HepG2 (cell line): ENCODE measurements at regions not wholly inside any gene's neighbourhood (a gene's known extent, or its start where the extent isn't known, plus 50 kb on each side); places are given as distances from the start of the nearest gene placed in this dataset.

Experiments used
- ATAC-seq: fragments of 200-7000 bp; cut with Tn5 transposase; 3 replicates; pipeline ENCODE4 v1.9.1; 2020; ENCODE audit warnings: mild to moderate bottlenecking, moderate library complexity
- BruUV-seq: library from RNA; stranded (reverse); fragments of 400-500 nt; replicated peaks from 2 replicates; lab custom pipeline; 2021; lab: Mats Ljungman, UMichigan
- CTCF ChIA-PET: fragments of 300-600 bp; formaldehyde crosslinking; extraction: SDS; loops from one replicate; lab custom pipeline; 2021; ENCODE audit warnings: low total read pairs, inconsistent platforms, low intra/inter-chr PET ratio; lab: Yijun Ruan, JAX
- POLR2A ChIA-PET: fragments of 350-600 bp; sonication (Branson Sonifier 250); formaldehyde crosslinking; loops from one replicate; lab custom pipeline; 2020; ENCODE audit warnings: antibody characterized with exemption, inconsistent platforms; lab: Yijun Ruan, JAX
- DNase-seq: peaks from one replicate; pipeline ENCODE4 v3.0.0-alpha.2; 2015; ENCODE audit warnings: low spot score
- FAIRE-seq: peaks from 3 replicates; lab custom pipeline; 2011; peaks lifted over from hg19 to GRCh38; lab: Jason Lieb, UNC
- H2AFZ ChIP-seq: one replicate; pipeline ENCODE4 v1.6.1; 2011; ENCODE audit warnings: low read length, inconsistent platforms
- H3K27ac ChIP-seq: fragments of 300-600 bp; 3 replicates; pipeline ENCODE4 v1.8.0; 2011; ENCODE audit warnings: mixed run types, mild to moderate bottlenecking, mixed read lengths, low read length, inconsistent platforms; ENCODE audit not compliant: insufficient read depth; ENCODE audit errors: extremely low read length
- H3K27me3 ChIP-seq, 2 experiments: fragments of 200-600 bp in 1 of 2; 2 replicates in 1 of 2; 3 replicates in 1 of 2; pipeline versions ENCODE4 v1.6.0 to v1.8.0; 2011; ENCODE audit warnings: low read length in 2 of 2, mild to moderate bottlenecking in 2 of 2, moderate library complexity in 2 of 2, inconsistent platforms in 1 of 2; ENCODE audit not compliant: insufficient read depth in 2 of 2, control insufficient read depth in 1 of 2
- H3K36me3 ChIP-seq, 2 experiments: fragments of 200-600 bp in 1 of 2; replicated peaks in 1 of 2; 2 replicates in 1 of 2; 3 replicates in 1 of 2; pipeline versions ENCODE4 v1.5.1 to v1.8.0; 2011; ENCODE audit warnings: low read length in 2 of 2, inconsistent platforms in 1 of 2; ENCODE audit not compliant: insufficient read depth in 2 of 2, control insufficient read depth in 1 of 2
- H3K4me1 ChIP-seq: 2 replicates; pipeline ENCODE4 v1.5.1; 2012; ENCODE audit warnings: low read length, inconsistent platforms; ENCODE audit not compliant: insufficient read depth
- H3K4me2 ChIP-seq: 2 replicates; pipeline ENCODE4 v1.6.0; 2011; ENCODE audit warnings: low read depth, low read length, inconsistent platforms
- H3K4me3 ChIP-seq, 3 experiments: fragments of 200-600 bp in 1 of 3; sonication (generic), shearing (Covaris generic) in 1 of 3; replicated peaks in 1 of 3; 2 replicates each; pipeline ENCODE4 v1.5.1; 2011 to 2016; ENCODE audit warnings: low read length in 3 of 3, inconsistent platforms in 2 of 3, low read depth in 2 of 3, mild to moderate bottlenecking in 2 of 3, control low read depth in 1 of 3, mixed read lengths in 1 of 3; ENCODE audit not compliant: insufficient read depth in 1 of 3
- H3K79me2 ChIP-seq: one replicate; pipeline ENCODE4 v1.6.1; 2011; ENCODE audit warnings: low read length, inconsistent platforms; ENCODE audit not compliant: insufficient read depth
- H3K9ac ChIP-seq: 2 replicates; pipeline ENCODE4 v1.6.0; 2011; ENCODE audit warnings: mild to moderate bottlenecking, low read depth, low read length, inconsistent platforms; ENCODE audit not compliant: insufficient read depth
- H3K9me3 ChIP-seq: 2 replicates; pipeline ENCODE4 v1.5.1; 2012; ENCODE audit warnings: mild to moderate bottlenecking, low read length
- H4K20me1 ChIP-seq: 2 replicates; pipeline ENCODE4 v1.6.0; 2011; ENCODE audit warnings: inconsistent platforms, mild to moderate bottlenecking, low read length, moderate library complexity; ENCODE audit not compliant: insufficient read depth
- AGO2 ChIP-seq: fragments of 200-400 bp; formaldehyde crosslinking; optimal IDR thresholded peaks from 2 replicates; pipeline ENCODE3; 2017; ENCODE audit warnings: mild to moderate bottlenecking, low read depth, low read length, moderate library complexity
- FOXO1 ChIP-seq: sonication (generic); formaldehyde crosslinking; IDR thresholded peaks from 2 replicates; pipeline ENCODE4 v1.4.0; 2020; ENCODE audit warnings: missing genetic modification reagents
- MAFK ChIP-seq, 2 experiments: IDR thresholded peaks in 1 of 2; conservative IDR thresholded peaks in 1 of 2; 2 replicates each; pipeline ENCODE4 v1.6.1; 2011; ENCODE audit warnings: improper control_type of control experiment in 2 of 2, low read length in 2 of 2
- MATR3 ChIP-seq: sonication (generic); formaldehyde crosslinking; IDR thresholded peaks from 2 replicates; pipeline ENCODE4 v1.4.0; 2020; ENCODE audit warnings: missing genetic modification reagents
- MTF1 ChIP-seq: sonication (generic); formaldehyde crosslinking; IDR thresholded peaks from 2 replicates; pipeline ENCODE4 v1.5.0; 2020; ENCODE audit warnings: missing genetic modification reagents
- ONECUT2 ChIP-seq: sonication (generic); formaldehyde crosslinking; IDR thresholded peaks from 2 replicates; pipeline ENCODE4 v1.4.0; 2020; ENCODE audit warnings: missing genetic modification reagents
- PBX2 ChIP-seq: IDR thresholded peaks from 2 replicates; pipeline ENCODE4 v1.6.1; 2016; ENCODE audit warnings: control low read depth
- POLR2G ChIP-seq: fragments of 200-400 bp; formaldehyde crosslinking; IDR thresholded peaks from 2 replicates; pipeline ENCODE4 v1.6.1; 2018; ENCODE audit warnings: mild to moderate bottlenecking, low read depth, low read length, moderate library complexity
- REL ChIP-seq: sonication (generic); formaldehyde crosslinking; conservative IDR thresholded peaks from 2 replicates; pipeline ENCODE4 v1.8.0; 2022; ENCODE audit warnings: mild to moderate bottlenecking, missing genetic modification reagents, moderate library complexity
- SIX1 ChIP-seq: sonication (generic); formaldehyde crosslinking; IDR thresholded peaks from 2 replicates; pipeline ENCODE4 v1.4.0; 2020; ENCODE audit warnings: missing genetic modification reagents, borderline replicate concordance
- TOPORS ChIP-seq: sonication (generic); formaldehyde crosslinking; IDR thresholded peaks from 2 replicates; pipeline ENCODE4 v1.8.0; 2023; ENCODE audit warnings: mild to moderate bottlenecking, missing genetic modification reagents
- TRIM24 ChIP-seq: sonication (generic); formaldehyde crosslinking; IDR thresholded peaks from 2 replicates; pipeline ENCODE4 v1.8.0; 2022; ENCODE audit warnings: mild to moderate bottlenecking, missing genetic modification reagents
- ZGPAT ChIP-seq: IDR thresholded peaks from 2 replicates; pipeline ENCODE4 v1.6.1; 2016; ENCODE audit warnings: mild to moderate bottlenecking
- ZKSCAN1 ChIP-seq: fragments of 150-350 bp; IDR thresholded peaks from 2 replicates; pipeline ENCODE4 v1.6.1; 2014; ENCODE audit warnings: low read length
- ZNF282 ChIP-seq: fragments of 450-650 bp; IDR thresholded peaks from 2 replicates; pipeline ENCODE4 v1.6.1; 2018; ENCODE audit not compliant: partially characterized antibody
- ZNF558 ChIP-seq: sonication (generic); formaldehyde crosslinking; IDR thresholded peaks from 2 replicates; pipeline ENCODE4 v1.9.0; 2022; ENCODE audit warnings: mild to moderate bottlenecking, missing genetic modification reagents, borderline replicate concordance
- ZNF75D ChIP-seq: sonication (generic); formaldehyde crosslinking; IDR thresholded peaks from 2 replicates; pipeline ENCODE4 v1.8.1; 2023; ENCODE audit warnings: missing genetic modification reagents, mild to moderate bottlenecking, borderline replicate concordance
- ZZZ3 ChIP-seq: sonication (generic); formaldehyde crosslinking; IDR thresholded peaks from 2 replicates; pipeline ENCODE4 v1.4.0; 2020; ENCODE audit warnings: missing genetic modification reagents, mild to moderate bottlenecking, borderline replicate concordance
- WGBS: methylation state at CpG from one replicate; pipeline ENCODE4 v1.1.6; 2017; ENCODE audit warnings: low lambda C conversion rate; 5-methylcytosine and 5-hydroxymethylcytosine counted together
- in situ Hi-C: cut with HindIII; loops from 2 replicates; pipeline ENCODE4 v1.10.0; 2017; ENCODE audit warnings: low pct_unique_long_range_greater_than_20kb; ENCODE audit not compliant: extremely low pct_ligation_motif_present
- intact Hi-C: fragments of 100-400 bp; cut with micrococcal nuclease; formaldehyde crosslinking; loops from one replicate; pipeline ENCODE4 v1.10.0; 2022; ENCODE audit not compliant: unreplicated experiment
- TF ChIP-seq, protein P1 (sequence below): sonication (generic); formaldehyde crosslinking; IDR thresholded peaks from 2 replicates; pipeline ENCODE4 v1.5.0; 2020; ENCODE audit warnings: missing genetic modification reagents
- TF ChIP-seq, protein P2 (sequence below): sonication (generic); formaldehyde crosslinking; IDR thresholded peaks from 2 replicates; pipeline ENCODE4 v1.5.0; 2020; ENCODE audit warnings: missing genetic modification reagents

GRCh38 chr14:71586131-71586897 is 345.9 kb upstream of the RGS6 start:
- no peak for TF ChIP-seq ZZZ3 (CRISPR knock-in tag)
- no peak for TF ChIP-seq AGO2
- TF ChIP-seq TOPORS = no peak
- TF ChIP-seq ZKSCAN1 = no peak
- TF ChIP-seq TRIM24 (CRISPR knock-in tag) = no peak
- TF ChIP-seq PBX2 = no peak
- TF ChIP-seq FOXO1 (CRISPR knock-in tag) = no peak
- TF ChIP-seq, protein P1, sequence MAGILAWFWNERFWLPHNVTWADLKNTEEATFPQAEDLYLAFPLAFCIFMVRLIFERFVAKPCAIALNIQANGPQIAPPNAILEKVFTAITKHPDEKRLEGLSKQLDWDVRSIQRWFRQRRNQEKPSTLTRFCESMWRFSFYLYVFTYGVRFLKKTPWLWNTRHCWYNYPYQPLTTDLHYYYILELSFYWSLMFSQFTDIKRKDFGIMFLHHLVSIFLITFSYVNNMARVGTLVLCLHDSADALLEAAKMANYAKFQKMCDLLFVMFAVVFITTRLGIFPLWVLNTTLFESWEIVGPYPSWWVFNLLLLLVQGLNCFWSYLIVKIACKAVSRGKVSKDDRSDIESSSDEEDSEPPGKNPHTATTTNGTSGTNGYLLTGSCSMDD (CRISPR knock-in tag) = no peak
- TF ChIP-seq ONECUT2 (CRISPR knock-in tag) = no peak
- no peak for TF ChIP-seq SIX1 (CRISPR knock-in tag)
- TF ChIP-seq ZNF75D (CRISPR knock-in tag) = no peak
- no peak for TF ChIP-seq MAFK (conservative IDR thresholded peaks at IDR 0.05 in 1 of 2, IDR thresholded peaks at IDR 0.05 in 1 of 2; ENCODE audit: low read length in 2 of 2)
- TF ChIP-seq ZNF282 = no peak
- TF ChIP-seq MTF1 (CRISPR knock-in tag) = no peak
- TF ChIP-seq ZNF558 = no peak
- no peak for TF ChIP-seq ZGPAT (CRISPR knock-in tag)
- no peak for TF ChIP-seq REL (CRISPR knock-in tag)
- TF ChIP-seq, protein P2, sequence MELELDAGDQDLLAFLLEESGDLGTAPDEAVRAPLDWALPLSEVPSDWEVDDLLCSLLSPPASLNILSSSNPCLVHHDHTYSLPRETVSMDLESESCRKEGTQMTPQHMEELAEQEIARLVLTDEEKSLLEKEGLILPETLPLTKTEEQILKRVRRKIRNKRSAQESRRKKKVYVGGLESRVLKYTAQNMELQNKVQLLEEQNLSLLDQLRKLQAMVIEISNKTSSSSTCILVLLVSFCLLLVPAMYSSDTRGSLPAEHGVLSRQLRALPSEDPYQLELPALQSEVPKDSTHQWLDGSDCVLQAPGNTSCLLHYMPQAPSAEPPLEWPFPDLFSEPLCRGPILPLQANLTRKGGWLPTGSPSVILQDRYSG (CRISPR knock-in tag) = no peak
- no peak for TF ChIP-seq POLR2G
- no peak for TF ChIP-seq MATR3 (CRISPR knock-in tag)
- BruUV-seq = no TSS peak
- Histone ChIP-seq H4K20me1 (no peaks in the 10 kb centered on the region; the same call in 1 of the 2 replicates), H3K4me1 (peaks cover 18% of the 10 kb centered on the region), H3K79me2 (no peaks in the 10 kb centered on the region), H3K4me3 (no peak overlapping the region), H2AFZ (no peak overlapping the region), H3K9ac (no peak overlapping the region), H3K4me2 (no peak overlapping the region), H3K9me3 (no peaks in the 10 kb centered on the region), H3K27me3 (no peaks in the 10 kb centered on the region), H3K36me3 (0 out of 5 replicates have a peak, but pooled peaks cover 0 to 7% of the 10 kb centered on the region in 2 experiments), H3K27ac (no peak overlapping the region)
- WGBS = 93% methylated on average over 13 of the region's 14 CpGs
- intact Hi-C loops = no loop called here
- DNase-seq (no peak), ATAC-seq (no peak), FAIRE-seq (no peak)
- in situ Hi-C loops = no loop called here
- ChIA-PET CTCF (no interaction called here), POLR2A (no interaction called here)
